Upper lobe of left lung (tissue), 6 donors: ENCODE measurements at regions not wholly inside any gene's neighbourhood (a gene's known extent, or its start where the extent isn't known, plus 50 kb on each side); places are given as distances from the start of the nearest gene placed in this dataset.

ENCODE experiments used
- ATAC-seq, 2 donors: fragments of 200-7000 bp; cut with Tn5 transposase; one replicate each; pipeline ENCODE4 v1.9.1; 2022; ENCODE audit warnings: mild to moderate bottlenecking in 2 of 2, moderate library complexity in 2 of 2; ENCODE audit not compliant: low FRiP score in 2 of 2
- DNase-seq, 2 donors: peaks; one replicate each; pipeline ENCODE4 v3.0.0-alpha.2; 2019 to 2020
- H3K27ac ChIP-seq, 4 donors: fragments of 200-600 bp; sonication (generic); one replicate each; pipeline ENCODE4 v1.5.1; 2016 to 2019
- H3K27me3 ChIP-seq, 4 donors: fragments of 200-600 bp; sonication (generic); one replicate each; pipeline ENCODE4 v1.5.1; 2017 to 2019
- H3K36me3 ChIP-seq, 4 donors: fragments of 200-600 bp; sonication (generic); one replicate each; pipeline ENCODE4 v1.5.1; 2016 to 2019
- H3K4me1 ChIP-seq, 4 donors: fragments of 200-600 bp; sonication (generic); one replicate each; pipeline ENCODE4 v1.5.1; 2018 to 2019
- H3K4me3 ChIP-seq, 4 donors: fragments of 200-600 bp; sonication (generic); one replicate each; pipeline ENCODE4 v1.5.1; 2017 to 2019; ENCODE audit warnings: mild to moderate bottlenecking in 2 of 4, moderate library complexity in 1 of 4
- H3K9me3 ChIP-seq, 4 donors: fragments of 200-600 bp; sonication (generic); one replicate each; pipeline ENCODE4 v1.5.1; 2018 to 2019
- EP300 ChIP-seq, 4 donors: sonication (generic); formaldehyde crosslinking; IDR thresholded peaks; one replicate each; pipeline ENCODE4 v1.5.1; 2017; ENCODE audit warnings: antibody characterized with exemption in 4 of 4, control low read depth in 2 of 4
- POLR2A ChIP-seq, 4 donors: fragments of 450-650 bp; IDR thresholded peaks; one replicate each; pipeline ENCODE4 v1.5.1; 2016 to 2017; ENCODE audit warnings: antibody characterized with exemption in 4 of 4, mild to moderate bottlenecking in 2 of 4
- POLR2AphosphoS5 ChIP-seq, 2 donors: sonication (generic); formaldehyde crosslinking; IDR thresholded peaks; one replicate each; pipeline ENCODE4 v1.5.1; 2017; ENCODE audit warnings: antibody characterized with exemption in 2 of 2
- WGBS, 2 donors: methylation state at CpG; one replicate each; pipeline ENCODE4 v1.1.5; 2017 to 2018; 5-methylcytosine and 5-hydroxymethylcytosine counted together
- TF ChIP-seq, protein P1 (sequence below), 6 experiments: fragments of 450-650 bp in 4 of 6; fragments of 200-600 bp in 2 of 6; sonication (generic) in 2 of 6; IDR thresholded peaks; one replicate each; pipeline ENCODE4 v1.5.1; 2016 to 2019; ENCODE audit warnings: antibody characterized with exemption in 6 of 6
- donor health status: DM: no; HTN: no; CAD: no; lungs with moderate emphysema.
- donor health status: DM: no; HTN: yes; CAD: no; lungs with severe emphysema.

GRCh38 chr2:150883613-150883895, 378.1 kb downstream of the RBM43 start:
- H3K27ac ChIP-seq, result no peak overlapping the region
- H3K4me1 ChIP-seq, result no peaks in the 10 kb centered on the region
- no peak for ATAC-seq
- H3K9me3 ChIP-seq, result no peaks in the 10 kb centered on the region
- no peaks in the 10 kb centered on the region for H3K36me3 ChIP-seq
- no peak overlapping the region for H3K4me3 ChIP-seq
- no peak for DNase-seq
- H3K27me3 ChIP-seq, result no peaks in the 10 kb centered on the region
- TF ChIP-seq, protein P1, sequence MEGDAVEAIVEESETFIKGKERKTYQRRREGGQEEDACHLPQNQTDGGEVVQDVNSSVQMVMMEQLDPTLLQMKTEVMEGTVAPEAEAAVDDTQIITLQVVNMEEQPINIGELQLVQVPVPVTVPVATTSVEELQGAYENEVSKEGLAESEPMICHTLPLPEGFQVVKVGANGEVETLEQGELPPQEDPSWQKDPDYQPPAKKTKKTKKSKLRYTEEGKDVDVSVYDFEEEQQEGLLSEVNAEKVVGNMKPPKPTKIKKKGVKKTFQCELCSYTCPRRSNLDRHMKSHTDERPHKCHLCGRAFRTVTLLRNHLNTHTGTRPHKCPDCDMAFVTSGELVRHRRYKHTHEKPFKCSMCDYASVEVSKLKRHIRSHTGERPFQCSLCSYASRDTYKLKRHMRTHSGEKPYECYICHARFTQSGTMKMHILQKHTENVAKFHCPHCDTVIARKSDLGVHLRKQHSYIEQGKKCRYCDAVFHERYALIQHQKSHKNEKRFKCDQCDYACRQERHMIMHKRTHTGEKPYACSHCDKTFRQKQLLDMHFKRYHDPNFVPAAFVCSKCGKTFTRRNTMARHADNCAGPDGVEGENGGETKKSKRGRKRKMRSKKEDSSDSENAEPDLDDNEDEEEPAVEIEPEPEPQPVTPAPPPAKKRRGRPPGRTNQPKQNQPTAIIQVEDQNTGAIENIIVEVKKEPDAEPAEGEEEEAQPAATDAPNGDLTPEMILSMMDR (IDR thresholded peaks at IDR 0.05), result no peak
- TF ChIP-seq POLR2AphosphoS5 (IDR thresholded peaks at IDR 0.05) (no peak), EP300 (IDR thresholded peaks at IDR 0.05) (no peak)

DNA sequence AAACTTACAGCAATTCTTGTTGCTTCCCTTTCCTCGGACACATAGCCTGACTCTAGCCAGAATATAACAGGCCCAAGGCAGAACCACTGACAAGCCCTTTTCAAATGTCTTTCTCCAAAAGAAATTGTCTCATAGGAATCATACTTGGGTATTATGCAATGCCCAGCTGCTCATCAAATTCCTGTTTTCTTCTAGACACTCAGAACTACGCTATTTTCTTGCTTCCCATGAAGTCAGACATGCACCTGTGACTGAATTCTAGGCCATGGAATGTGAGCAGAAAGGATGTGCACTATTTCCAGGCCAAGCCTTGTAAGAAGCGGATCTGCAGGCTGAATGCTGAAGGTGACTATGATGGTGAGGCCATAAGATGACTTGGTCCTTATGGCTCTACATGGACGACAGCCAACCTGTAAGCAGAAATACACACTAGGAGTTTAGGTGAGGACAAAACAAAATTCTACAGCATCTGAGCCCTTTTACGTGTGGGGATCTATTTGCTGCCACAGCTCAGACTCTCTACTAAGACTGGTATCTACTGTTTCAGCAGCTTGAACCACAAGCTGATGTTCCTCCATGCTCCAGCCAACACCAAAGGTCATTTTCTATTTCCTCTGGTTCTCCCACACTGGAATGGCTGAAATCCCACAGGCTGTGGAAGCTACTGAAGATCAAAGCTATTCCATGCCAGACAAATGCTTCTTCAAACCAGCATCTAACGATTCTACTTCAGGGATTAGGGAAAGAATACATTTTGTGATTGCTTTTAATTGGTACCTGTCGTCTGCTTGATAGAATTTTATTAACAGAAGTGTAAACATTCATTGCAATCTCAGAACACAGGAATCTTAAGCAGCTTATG, 378.7 kb downstream of the RBM43 start:
- no peak for DNase-seq
- WGBS, 2 donors, result 62 to 71% methylated on average over 7 of the region's 7 CpGs
- H3K4me1 ChIP-seq, result no peaks in the 10 kb centered on the region
- H3K9me3 ChIP-seq, result no peaks in the 10 kb centered on the region
- TF ChIP-seq POLR2AphosphoS5 (IDR thresholded peaks at IDR 0.05) (no peak), EP300 (IDR thresholded peaks at IDR 0.05) (no peak), POLR2A (IDR thresholded peaks at IDR 0.05) (no peak)
- TF ChIP-seq, protein P1 (IDR thresholded peaks at IDR 0.05), result no peak
- no peak overlapping the region for H3K4me3 ChIP-seq
- H3K27me3 ChIP-seq, result no peaks in the 10 kb centered on the region
- no peak for ATAC-seq
- H3K27ac ChIP-seq, result no peak overlapping the region
- H3K36me3 ChIP-seq, result no peaks in the 10 kb centered on the region

DNA sequence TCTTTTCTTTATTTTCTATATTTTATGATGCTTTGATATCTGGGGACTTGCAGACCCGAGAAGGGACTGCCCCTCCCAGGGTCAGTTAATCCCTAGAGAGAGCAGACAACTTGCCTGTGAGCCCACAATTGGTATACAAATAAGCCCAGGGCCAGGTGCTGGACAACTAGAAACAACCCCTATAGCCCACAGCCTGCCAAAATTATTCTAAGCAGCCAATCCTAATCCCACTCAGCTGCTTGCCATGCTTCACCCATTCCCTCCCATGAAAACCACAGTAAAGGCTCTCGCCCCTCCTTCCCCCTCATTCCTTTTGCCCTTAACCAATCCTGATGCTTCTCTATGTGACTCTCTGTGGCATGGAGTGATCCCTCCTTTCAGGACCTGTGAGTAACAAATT, 380.7 kb downstream of the RBM43 start:
- Histone ChIP-seq H3K9me3 (no peaks in the 10 kb centered on the region), H3K4me1 (no peaks in the 10 kb centered on the region), H3K36me3 (no peaks in the 10 kb centered on the region), H3K4me3 (no peak overlapping the region), H3K27ac (no peak overlapping the region), H3K27me3 (no peaks in the 10 kb centered on the region)
- no peak for TF ChIP-seq POLR2AphosphoS5 (IDR thresholded peaks at IDR 0.05)
- no peak for TF ChIP-seq POLR2A (IDR thresholded peaks at IDR 0.05)
- no peak for TF ChIP-seq EP300 (IDR thresholded peaks at IDR 0.05)
- TF ChIP-seq, protein P1 (IDR thresholded peaks at IDR 0.05), result no peak
- ATAC-seq, result no peak
- WGBS, 2 donors, result 76 to 94% methylated on average over 2 of the region's 2 CpGs
- no peak for DNase-seq

GRCh38 chr2:150878356-150878755, 383.3 kb downstream of the RBM43 start:
- ATAC-seq (no peak), DNase-seq (no peak)
- Histone ChIP-seq H3K4me3 (no peak overlapping the region), H3K27me3 (no peaks in the 10 kb centered on the region), H3K36me3 (no peaks in the 10 kb centered on the region), H3K9me3 (no peaks in the 10 kb centered on the region), H3K27ac (no peak overlapping the region), H3K4me1 (no peaks in the 10 kb centered on the region)
- TF ChIP-seq, protein P1 (IDR thresholded peaks at IDR 0.05), result no peak
- TF ChIP-seq POLR2AphosphoS5 (IDR thresholded peaks at IDR 0.05), result no peak
- TF ChIP-seq EP300 (IDR thresholded peaks at IDR 0.05), result no peak
- no peak for TF ChIP-seq POLR2A (IDR thresholded peaks at IDR 0.05)
- 94 to 100% methylated on average over 1 of the region's 1 CpG for WGBS, 2 donors
